PC-9 (cell line): ENCODE measurements at regions not wholly inside any gene's neighbourhood (a gene's known extent, or its start where the extent isn't known, plus 50 kb on each side); places are given as distances from the start of the nearest gene placed in this dataset.

Source experiments
- BruUV-seq: library from RNA; stranded (reverse); fragments of 400-500 nt; replicated peaks from 2 replicates; lab custom pipeline; 2021; lab: Mats Ljungman, UMichigan
- CTCF ChIA-PET: fragments of 300-600 bp; sonication (Branson Sonifier 250); formaldehyde crosslinking; loops from one replicate; lab custom pipeline; 2022; ENCODE audit warnings: antibody characterized with exemption; lab: Charles Lee
- POLR2A ChIA-PET: fragments of 300-600 bp; sonication (Branson Sonifier 250); formaldehyde crosslinking; loops from one replicate; lab custom pipeline; 2022; ENCODE audit warnings: antibody characterized with exemption; ENCODE audit not compliant: unreplicated experiment; lab: Charles Lee
- DNase-seq, 2 experiments: peaks; one replicate each; pipeline versions ENCODE4 v3.0.0 to v3.0.0-alpha.2; 2015 to 2022; ENCODE audit warnings: mixed read lengths in 1 of 2
- H2AFZ ChIP-seq: fragments of 200-600 bp; sonication (generic); 2 replicates; pipeline ENCODE4 v1.8.1; 2017; ENCODE audit warnings: antibody characterized with exemption
- H3F3A ChIP-seq: fragments of 200-600 bp; sonication (generic); 2 replicates; pipeline ENCODE4 v1.8.1; 2017; ENCODE audit warnings: antibody characterized with exemption, mild to moderate bottlenecking, low read depth; ENCODE audit not compliant: insufficient read depth
- H3K27ac ChIP-seq: fragments of 200-600 bp; sonication (generic); 2 replicates; pipeline ENCODE4 v1.6.1; 2016; ENCODE audit warnings: mixed run types
- H3K27me3 ChIP-seq: fragments of 200-600 bp; sonication (generic); 2 replicates; pipeline ENCODE4 v1.6.1; 2016; ENCODE audit warnings: low read depth, mixed run types; ENCODE audit not compliant: insufficient read depth
- H3K36me3 ChIP-seq: fragments of 200-600 bp; sonication (generic); 2 replicates; pipeline ENCODE4 v1.6.1; 2016; ENCODE audit warnings: low read depth, mixed run types
- H3K4me1 ChIP-seq: fragments of 200-600 bp; sonication (generic); replicated peaks from 2 replicates; pipeline ENCODE4 v1.6.1; 2016; ENCODE audit warnings: mixed run types; ENCODE audit not compliant: insufficient read depth
- H3K4me2 ChIP-seq: fragments of 200-600 bp; sonication (generic); 2 replicates; pipeline ENCODE4 v1.6.1; 2017; ENCODE audit warnings: mixed run types
- H3K4me3 ChIP-seq: fragments of 200-600 bp; sonication (generic); 2 replicates; pipeline ENCODE4 v1.6.1; 2016; ENCODE audit warnings: mixed run types
- H3K79me2 ChIP-seq: fragments of 200-600 bp; sonication (generic); 2 replicates; pipeline ENCODE4 v1.6.1; 2017; ENCODE audit warnings: low read depth, mixed run types
- H3K9me2 ChIP-seq: fragments of 200-600 bp; sonication (generic); 2 replicates; pipeline ENCODE4 v1.8.1; 2017; ENCODE audit warnings: mild to moderate bottlenecking; ENCODE audit not compliant: insufficient read depth
- H3K9me3 ChIP-seq: fragments of 200-600 bp; sonication (generic); 2 replicates; pipeline ENCODE4 v1.8.1; 2016; ENCODE audit warnings: low read depth; ENCODE audit not compliant: insufficient read depth
- H4K20me1 ChIP-seq: fragments of 200-600 bp; sonication (generic); 2 replicates; pipeline ENCODE4 v1.8.1; 2017; ENCODE audit not compliant: insufficient read depth
- EZH2 ChIP-seq: fragments of 200-600 bp; sonication (generic); IDR thresholded peaks from 2 replicates; pipeline ENCODE4 v1.8.0; 2017; ENCODE audit warnings: antibody characterized with exemption, low read depth
- intact Hi-C: fragments of 100-400 bp; cut with micrococcal nuclease; formaldehyde crosslinking; loops from one replicate; pipeline ENCODE4 v1.10.0; 2022; ENCODE audit not compliant: unreplicated experiment
- TF ChIP-seq, protein P1 (sequence below): fragments of 200-600 bp; sonication (generic); conservative IDR thresholded peaks from 2 replicates; pipeline ENCODE4 v1.6.1; 2017; ENCODE audit warnings: mixed run types, antibody characterized with exemption, mild to moderate bottlenecking, moderate library complexity

DNA sequence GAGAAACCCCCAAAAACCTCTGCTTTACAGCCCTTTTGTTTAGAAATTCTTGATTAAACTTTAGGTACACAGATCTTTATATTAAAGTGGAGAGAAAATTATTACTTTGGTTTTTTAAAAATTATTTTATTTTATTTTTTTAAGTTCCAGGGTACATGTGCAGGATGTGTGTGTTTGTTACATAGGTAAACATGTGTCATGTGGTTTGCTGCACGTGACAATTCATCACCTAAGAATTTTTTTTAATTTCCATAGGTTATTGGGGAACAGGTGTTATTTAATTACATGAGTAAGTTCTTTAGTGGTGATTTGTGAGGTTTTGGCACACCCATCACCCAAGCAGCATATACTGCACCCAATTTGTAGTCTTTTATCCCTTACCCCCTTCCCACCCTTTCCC lies 581.7 kb downstream of the CSNK1G3 start:
- H3K9me2 ChIP-seq, result no peaks in the 10 kb centered on the region
- H3K4me2 ChIP-seq, result no peak overlapping the region
- intact Hi-C loops, result no loop called here
- H3K36me3 ChIP-seq, result no peaks in the 10 kb centered on the region
- BruUV-seq, result no TSS peak
- TF ChIP-seq, protein P1, sequence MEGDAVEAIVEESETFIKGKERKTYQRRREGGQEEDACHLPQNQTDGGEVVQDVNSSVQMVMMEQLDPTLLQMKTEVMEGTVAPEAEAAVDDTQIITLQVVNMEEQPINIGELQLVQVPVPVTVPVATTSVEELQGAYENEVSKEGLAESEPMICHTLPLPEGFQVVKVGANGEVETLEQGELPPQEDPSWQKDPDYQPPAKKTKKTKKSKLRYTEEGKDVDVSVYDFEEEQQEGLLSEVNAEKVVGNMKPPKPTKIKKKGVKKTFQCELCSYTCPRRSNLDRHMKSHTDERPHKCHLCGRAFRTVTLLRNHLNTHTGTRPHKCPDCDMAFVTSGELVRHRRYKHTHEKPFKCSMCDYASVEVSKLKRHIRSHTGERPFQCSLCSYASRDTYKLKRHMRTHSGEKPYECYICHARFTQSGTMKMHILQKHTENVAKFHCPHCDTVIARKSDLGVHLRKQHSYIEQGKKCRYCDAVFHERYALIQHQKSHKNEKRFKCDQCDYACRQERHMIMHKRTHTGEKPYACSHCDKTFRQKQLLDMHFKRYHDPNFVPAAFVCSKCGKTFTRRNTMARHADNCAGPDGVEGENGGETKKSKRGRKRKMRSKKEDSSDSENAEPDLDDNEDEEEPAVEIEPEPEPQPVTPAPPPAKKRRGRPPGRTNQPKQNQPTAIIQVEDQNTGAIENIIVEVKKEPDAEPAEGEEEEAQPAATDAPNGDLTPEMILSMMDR, result no peak
- TF ChIP-seq EZH2, result no peak
- H3K27ac ChIP-seq, result no peak overlapping the region
- H3K4me1 ChIP-seq, result no peaks in the 10 kb centered on the region
- no peaks in the 10 kb centered on the region for H3F3A ChIP-seq
- DNase-seq, result no peak
- H2AFZ ChIP-seq, result no peak overlapping the region
- no peaks in the 10 kb centered on the region for H3K79me2 ChIP-seq
- H3K9me3 ChIP-seq, result no peaks in the 10 kb centered on the region
- H4K20me1 ChIP-seq, result no peaks in the 10 kb centered on the region
- no peak overlapping the region for H3K4me3 ChIP-seq
- POLR2A ChIA-PET, result no interaction called here
- no peaks in the 10 kb centered on the region for H3K27me3 ChIP-seq
- CTCF ChIA-PET, result no interaction called here

DNA sequence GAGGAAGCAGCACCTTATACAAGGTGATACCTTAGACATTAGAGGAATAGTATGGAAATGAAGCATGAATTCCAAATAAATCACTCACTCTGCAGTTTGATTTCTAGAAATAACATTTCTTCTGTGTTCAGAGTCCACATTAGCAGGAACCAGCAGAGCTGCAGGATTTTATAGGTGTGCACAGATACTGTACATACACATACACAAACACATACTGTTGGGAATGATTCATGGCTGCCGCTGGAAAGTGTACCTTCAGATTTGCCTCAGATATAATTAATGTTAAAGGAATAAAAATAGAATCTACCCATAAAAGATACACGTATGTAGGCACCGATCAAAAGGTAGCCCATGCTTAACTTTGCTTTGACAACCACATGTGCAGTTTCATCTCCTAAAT lies 578.1 kb downstream of the CSNK1G3 start:
- no TSS peak for BruUV-seq
- DNase-seq, result no peak
- CTCF ChIA-PET, result no interaction called here
- no peaks in the 10 kb centered on the region for H3K4me1 ChIP-seq
- intact Hi-C loops, result no loop called here
- H3K9me3 ChIP-seq, result no peaks in the 10 kb centered on the region
- no peak overlapping the region for H3K4me2 ChIP-seq
- H4K20me1 ChIP-seq, result no peaks in the 10 kb centered on the region
- no peak overlapping the region for H3K27ac ChIP-seq
- no peaks in the 10 kb centered on the region for H3K79me2 ChIP-seq
- POLR2A ChIA-PET, result no interaction called here
- no peaks in the 10 kb centered on the region for H3K27me3 ChIP-seq
- no peak overlapping the region for H3K4me3 ChIP-seq
- TF ChIP-seq, protein P1, result no peak
- no peak for TF ChIP-seq EZH2
- no peaks in the 10 kb centered on the region for H3F3A ChIP-seq
- no peak overlapping the region for H2AFZ ChIP-seq
- no peaks in the 10 kb centered on the region for H3K9me2 ChIP-seq
- no peaks in the 10 kb centered on the region for H3K36me3 ChIP-seq

DNA sequence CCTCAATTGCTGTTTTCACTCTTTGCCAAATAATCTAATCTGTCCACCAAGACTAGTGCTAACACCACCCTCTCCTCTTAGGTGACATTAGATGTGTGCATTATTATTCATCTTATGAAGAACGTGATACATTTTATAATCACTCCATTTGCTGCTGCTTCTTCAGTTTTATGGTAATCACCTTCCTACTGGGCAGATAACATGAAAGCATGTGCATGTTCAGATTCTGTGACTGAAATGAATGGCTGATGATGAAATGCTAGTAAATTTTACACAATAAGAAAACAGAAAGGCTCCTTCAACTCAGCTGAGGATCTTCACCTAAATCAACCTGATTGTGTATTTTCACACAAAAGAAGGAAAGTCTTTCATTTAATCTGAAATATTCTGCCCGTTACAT lies 577.6 kb downstream of the CSNK1G3 start:
- intact Hi-C loops, result no loop called here
- Histone ChIP-seq H3K27ac (no peak overlapping the region), H3K4me2 (no peak overlapping the region), H3K9me3 (no peaks in the 10 kb centered on the region), H3K79me2 (no peaks in the 10 kb centered on the region), H4K20me1 (no peaks in the 10 kb centered on the region), H3K27me3 (no peaks in the 10 kb centered on the region), H3K4me1 (no peaks in the 10 kb centered on the region), H2AFZ (no peak overlapping the region), H3K4me3 (no peak overlapping the region), H3F3A (no peaks in the 10 kb centered on the region), H3K36me3 (no peaks in the 10 kb centered on the region), H3K9me2 (no peaks in the 10 kb centered on the region)
- ChIA-PET CTCF (no interaction called here), POLR2A (no interaction called here)
- TF ChIP-seq EZH2, result no peak
- TF ChIP-seq, protein P1, result no peak
- BruUV-seq, result no TSS peak
- no peak for DNase-seq
